Fibroblast of upper back skin (primary cell): ENCODE measurements at regions not wholly inside any gene's neighbourhood (a gene's known extent, or its start where the extent isn't known, plus 50 kb on each side); places are given as distances from the start of the nearest gene placed in this dataset.
A peak's percentile ranks its signal among the peaks of the same experiment; 100 is the strongest.
"Not testable (repeated sequence)": the region's sequence is repeated elsewhere in the genome, so short reads cannot be mapped to it uniquely, and the experiment has no call there.

Source experiments
- DNase-seq: peaks from one replicate; pipeline ENCODE4 v3.0.0-alpha.2; 2013

- no peak for DNase-seq
These were observed 266.1 kb upstream of the MEX3C start for GRCh38 chr18:51463483-51464136.

- DNase-seq, result no peak
These were observed 281.4 kb upstream of the MEX3C start for GRCh38 chr18:51478908-51479307.

- DNase-seq, result no peak
These were observed 282.3 kb upstream of the MEX3C start for GRCh38 chr18:51479736-51480135.

GRCh38 chr18:51480407-51481261, 283.2 kb upstream of the MEX3C start:
- no peak for DNase-seq

- DNase-seq, result no peak
These were observed 289.4 kb upstream of the MEX3C start for GRCh38 chr18:51486735-51487366.

GRCh38 chr18:51490417-51490816, 292.9 kb upstream of the MEX3C start:
- no peak for DNase-seq

- no peak for DNase-seq
These were observed 293.4 kb upstream of the MEX3C start for GRCh38 chr18:51490860-51491259.

GRCh38 chr18:51491678-51492372, 294.3 kb upstream of the MEX3C start:
- no peak for DNase-seq

GRCh38 chr18:51498085-51498855, 300.8 kb upstream of the MEX3C start:
- no peak for DNase-seq

GRCh38 chr18:51503351-51503750, 305.9 kb upstream of the MEX3C start:
- no peak for DNase-seq

- DNase-seq, result no peak
These were observed 309.3 kb upstream of the MEX3C start for GRCh38 chr18:51506811-51507210.

GRCh38 chr18:51508410-51508809, 310.9 kb upstream of the MEX3C start:
- DNase-seq, result not testable (repeated sequence)

GRCh38 chr18:51510020-51510419, 312.5 kb upstream of the MEX3C start:
- no peak for DNase-seq

- no peak for DNase-seq
These were observed 316.0 kb upstream of the MEX3C start for GRCh38 chr18:51513517-51513916.

- no peak for DNase-seq
These were observed 316.6 kb upstream of the MEX3C start for GRCh38 chr18:51514128-51514527.

GRCh38 chr18:51516478-51517038, 319.1 kb upstream of the MEX3C start:
- DNase-seq, result no peak

GRCh38 chr18:51519571-51519970, 322.1 kb upstream of the MEX3C start:
- DNase-seq, result no peak

GRCh38 chr18:51520676-51521180, 323.2 kb upstream of the MEX3C start:
- no peak for DNase-seq

- DNase-seq, result no peak
These were observed 324.9 kb upstream of the MEX3C start for GRCh38 chr18:51522338-51522737.

GRCh38 chr18:51522821-51523220, 325.3 kb upstream of the MEX3C start:
- DNase-seq, result peak; percentile 41

GRCh38 chr18:51523671-51524070, 326.2 kb upstream of the MEX3C start:
- DNase-seq, result peak; percentile 9
